Spleen (tissue), 11 donors: ENCODE measurements at regions not wholly inside any gene's neighbourhood (a gene's known extent, or its start where the extent isn't known, plus 50 kb on each side); places are given as distances from the start of the nearest gene placed in this dataset.

Experiments used
- DNase-seq: peaks from one replicate; pipeline ENCODE4 v3.0.0-alpha.2; 2020
- H3K27ac ChIP-seq, 8 donors: fragments of 200-600 bp; sonication (generic) in 7 of 8; 1 replicate in 4 of 8; 2 replicates in 4 of 8; pipeline versions ENCODE4 v1.5.0 to v1.8.0; 2016 to 2021; ENCODE audit warnings: inconsistent platforms in 4 of 8, mild to moderate bottlenecking in 4 of 8, moderate library complexity in 1 of 8
- H3K27me3 ChIP-seq, 7 donors: fragments of 200-600 bp; sonication (generic) in 6 of 7; replicated peaks in 1 of 7; 1 replicate in 4 of 7; 2 replicates in 3 of 7; pipeline versions ENCODE4 v1.5.0 to v1.8.0; 2016 to 2021; ENCODE audit warnings: inconsistent platforms in 3 of 7, mild to moderate bottlenecking in 1 of 7
- H3K36me3 ChIP-seq, 6 donors: fragments of 200-600 bp; sonication (generic) in 5 of 6; 1 replicate in 4 of 6; 2 replicates in 2 of 6; pipeline versions ENCODE4 v1.5.0 to v1.8.0; 2016 to 2021; ENCODE audit warnings: inconsistent platforms in 2 of 6
- H3K4me1 ChIP-seq, 6 donors: fragments of 200-600 bp; sonication (generic) in 5 of 6; 1 replicate in 3 of 6; 2 replicates in 3 of 6; pipeline versions ENCODE4 v1.5.0 to v1.8.0; 2016 to 2021; ENCODE audit warnings: inconsistent platforms in 3 of 6
- H3K4me3 ChIP-seq, 8 donors: fragments of 200-600 bp; sonication (generic) in 7 of 8; 1 replicate in 4 of 8; 2 replicates in 4 of 8; pipeline versions ENCODE4 v1.5.0 to v1.8.0; 2016 to 2021; ENCODE audit warnings: inconsistent platforms in 4 of 8, mild to moderate bottlenecking in 4 of 8, moderate library complexity in 2 of 8
- H3K9me3 ChIP-seq, 8 donors: fragments of 200-600 bp; sonication (generic) in 7 of 8; 1 replicate in 4 of 8; 2 replicates in 4 of 8; pipeline versions ENCODE4 v1.5.0 to v1.8.0; 2016 to 2021; ENCODE audit warnings: inconsistent platforms in 4 of 8
- POLR2A ChIP-seq, 3 donors: fragments of 450-650 bp; IDR thresholded peaks; one replicate each; pipeline ENCODE4 v1.5.1; 2017; ENCODE audit warnings: antibody characterized with exemption in 3 of 3, mild to moderate bottlenecking in 1 of 3
- POLR2AphosphoS5 ChIP-seq, 3 donors: sonication (generic); formaldehyde crosslinking; IDR thresholded peaks; one replicate each; pipeline ENCODE4 v1.5.1; 2017; ENCODE audit warnings: antibody characterized with exemption in 3 of 3
- WGBS, 5 donors: extraction: QIAGEN DNeasy Blood & Tissue Kit in 3 of 5; methylation state at CpG; one replicate each; pipeline versions ENCODE4 v1.1.5 to v1.1.7; 2013 to 2018; 5-methylcytosine and 5-hydroxymethylcytosine counted together
- intact Hi-C: fragments of 100-400 bp; cut with DNase I; formaldehyde crosslinking; loops from one replicate; pipeline ENCODE4 v1.15.0; 2023; ENCODE audit warnings: low total_unique reads
- TF ChIP-seq, protein P1 (sequence below), 11 experiments: fragments of 200-600 bp in 7 of 11; fragments of 450-650 bp in 4 of 11; sonication (generic) in 4 of 11; IDR thresholded peaks in 8 of 11; conservative IDR thresholded peaks in 3 of 11; 1 replicate in 7 of 11; 2 replicates in 4 of 11; pipeline versions ENCODE4 v1.4.0 to v1.8.0; 2016 to 2021; ENCODE audit warnings: antibody characterized with exemption in 11 of 11, inconsistent platforms in 4 of 11, mild to moderate bottlenecking in 1 of 11
- donor health status: healthy with polysubstance abuse.
- donor health status: DM: no; HTN: no; CAD: no; lungs with moderate emphysema.
- donor health status: DM: no; HTN: no; CAD: no.
- donor health status: Bipolar disorder and iron deficiency.
- donor health status: healthy.
- donor health status: DM: no; HTN: no; CAD: no.
- donor health status: DM: yes; HTN: yes; CAD: no.

DNA sequence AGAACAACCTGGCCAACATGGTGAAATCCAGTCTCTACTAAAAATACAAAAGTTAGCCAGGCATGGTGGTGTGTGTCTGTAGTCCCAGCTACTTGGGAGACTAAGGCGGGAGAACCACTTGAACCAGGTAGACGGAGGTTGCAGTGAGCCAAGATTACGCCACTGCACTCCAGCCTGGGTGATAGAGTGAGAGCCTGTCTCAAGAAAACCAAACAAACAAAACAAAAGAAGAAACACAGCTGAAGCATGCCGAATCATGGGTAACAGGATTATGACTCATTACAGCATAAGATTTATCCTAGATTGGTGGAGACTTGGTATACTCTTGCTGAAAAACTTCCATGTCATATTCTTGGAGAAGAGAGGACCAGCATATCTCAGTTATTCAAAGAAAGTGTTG, 236.7 kb upstream of the CCNH start:
- no peak for DNase-seq
- H3K9me3 ChIP-seq, result no peaks in the 10 kb centered on the region
- no peaks in the 10 kb centered on the region for H3K36me3 ChIP-seq
- no peak overlapping the region for H3K4me3 ChIP-seq
- H3K27ac ChIP-seq, result no peak overlapping the region
- H3K4me1 ChIP-seq, result no peaks in the 10 kb centered on the region
- TF ChIP-seq POLR2AphosphoS5 (IDR thresholded peaks at IDR 0.05) (no peak), POLR2A (IDR thresholded peaks at IDR 0.05) (no peak)
- TF ChIP-seq, protein P1, sequence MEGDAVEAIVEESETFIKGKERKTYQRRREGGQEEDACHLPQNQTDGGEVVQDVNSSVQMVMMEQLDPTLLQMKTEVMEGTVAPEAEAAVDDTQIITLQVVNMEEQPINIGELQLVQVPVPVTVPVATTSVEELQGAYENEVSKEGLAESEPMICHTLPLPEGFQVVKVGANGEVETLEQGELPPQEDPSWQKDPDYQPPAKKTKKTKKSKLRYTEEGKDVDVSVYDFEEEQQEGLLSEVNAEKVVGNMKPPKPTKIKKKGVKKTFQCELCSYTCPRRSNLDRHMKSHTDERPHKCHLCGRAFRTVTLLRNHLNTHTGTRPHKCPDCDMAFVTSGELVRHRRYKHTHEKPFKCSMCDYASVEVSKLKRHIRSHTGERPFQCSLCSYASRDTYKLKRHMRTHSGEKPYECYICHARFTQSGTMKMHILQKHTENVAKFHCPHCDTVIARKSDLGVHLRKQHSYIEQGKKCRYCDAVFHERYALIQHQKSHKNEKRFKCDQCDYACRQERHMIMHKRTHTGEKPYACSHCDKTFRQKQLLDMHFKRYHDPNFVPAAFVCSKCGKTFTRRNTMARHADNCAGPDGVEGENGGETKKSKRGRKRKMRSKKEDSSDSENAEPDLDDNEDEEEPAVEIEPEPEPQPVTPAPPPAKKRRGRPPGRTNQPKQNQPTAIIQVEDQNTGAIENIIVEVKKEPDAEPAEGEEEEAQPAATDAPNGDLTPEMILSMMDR (IDR thresholded peaks at IDR 0.05 in 8 of 11, conservative IDR thresholded peaks at IDR 0.05 in 3 of 11), result no peak
- 82 to 92% (median 86%) methylated on average over 4 of the region's 4 CpGs for WGBS, 5 donors
- intact Hi-C loops, result no loop called here
- no peaks in the 10 kb centered on the region for H3K27me3 ChIP-seq

DNA sequence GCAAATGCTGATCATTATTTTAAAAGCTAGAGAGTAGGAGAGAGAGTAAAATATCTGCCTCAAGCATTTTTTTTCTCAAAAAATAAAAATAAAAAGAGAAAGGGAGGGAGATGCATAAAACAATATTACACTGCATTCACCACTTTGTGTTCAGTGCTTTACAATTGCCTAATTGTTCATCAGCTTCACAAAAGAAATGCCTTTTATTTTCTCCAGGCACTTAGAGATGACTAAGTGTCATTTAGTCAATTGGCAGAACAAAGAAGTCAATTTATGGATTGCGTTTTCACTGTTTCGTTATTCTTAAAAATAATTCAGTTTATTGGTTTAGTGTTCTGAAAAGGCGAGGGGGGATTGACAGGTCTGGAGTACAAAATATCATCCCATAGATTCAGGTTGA, 232.5 kb upstream of the CCNH start:
- 64 to 81% (median 73%) methylated on average over 3 of the region's 3 CpGs for WGBS, 5 donors
- Histone ChIP-seq H3K4me1 (no peaks in the 10 kb centered on the region), H3K36me3 (no peaks in the 10 kb centered on the region), H3K27me3 (no peaks in the 10 kb centered on the region), H3K9me3 (no peaks in the 10 kb centered on the region), H3K4me3 (no peak overlapping the region), H3K27ac (no peak overlapping the region)
- TF ChIP-seq POLR2AphosphoS5 (IDR thresholded peaks at IDR 0.05) (no peak), POLR2A (IDR thresholded peaks at IDR 0.05) (no peak)
- TF ChIP-seq, protein P1 (IDR thresholded peaks at IDR 0.05 in 8 of 11, conservative IDR thresholded peaks at IDR 0.05 in 3 of 11), result no peak
- intact Hi-C loops, result no loop called here
- DNase-seq, result no peak

DNA sequence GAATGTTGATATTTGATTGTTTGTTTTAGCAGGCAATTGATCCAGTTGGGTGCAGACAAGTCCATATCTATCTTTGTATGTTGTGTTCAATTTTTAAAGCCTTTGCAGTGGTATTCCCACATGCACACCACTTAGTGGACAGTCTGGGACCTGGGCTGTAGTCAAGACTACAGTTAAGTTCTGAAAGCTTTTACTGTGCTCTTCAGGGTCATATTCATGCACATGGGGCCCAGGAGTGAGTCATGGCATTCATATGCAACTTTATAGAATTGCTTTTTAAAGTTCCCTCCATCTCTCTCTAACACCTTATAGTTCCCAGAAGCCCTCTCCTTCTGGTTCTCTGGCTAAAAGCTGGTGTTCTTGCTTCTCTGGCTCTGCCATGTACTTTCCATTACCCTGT, 228.2 kb upstream of the CCNH start:
- intact Hi-C loops, result no loop called here
- DNase-seq, result no peak

DNA sequence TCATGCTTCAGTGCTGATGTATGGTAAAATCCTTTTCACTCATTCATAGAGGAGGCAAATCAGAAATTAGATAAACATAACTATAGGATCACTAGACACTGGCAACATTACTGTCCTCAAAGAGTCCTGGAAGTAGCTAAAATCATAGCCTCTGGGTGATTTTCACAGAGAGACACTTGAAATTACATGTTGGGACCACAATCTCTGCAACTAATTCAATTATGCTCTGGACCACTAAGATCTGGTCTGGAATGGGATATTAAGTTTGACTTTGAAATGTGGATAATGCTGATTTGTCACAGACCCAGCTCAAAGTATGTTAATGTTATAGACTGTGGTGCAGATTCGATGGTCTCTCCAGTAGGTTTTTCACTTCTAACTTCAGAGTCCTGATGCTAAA, 214.6 kb upstream of the CCNH start:
- Histone ChIP-seq H3K4me1 (no peaks in the 10 kb centered on the region), H3K9me3 (no peaks in the 10 kb centered on the region), H3K27ac (no peak overlapping the region), H3K27me3 (no peaks in the 10 kb centered on the region), H3K4me3 (no peak overlapping the region), H3K36me3 (no peaks in the 10 kb centered on the region)
- TF ChIP-seq, protein P1 (IDR thresholded peaks at IDR 0.05 in 8 of 11, conservative IDR thresholded peaks at IDR 0.05 in 3 of 11), result no peak
- WGBS, 5 donors, result 80 to 95% (median 86%) methylated on average over 1 of the region's 1 CpG
- DNase-seq, result no peak
- intact Hi-C loops, result no loop called here

More for the DNA sequence above, 228.2 kb upstream of the CCNH start:
- H3K27me3 ChIP-seq, result no peaks in the 10 kb centered on the region
- no peaks in the 10 kb centered on the region for H3K36me3 ChIP-seq
- no peaks in the 10 kb centered on the region for H3K9me3 ChIP-seq
- no peaks in the 10 kb centered on the region for H3K4me1 ChIP-seq
- H3K27ac ChIP-seq, result no peak overlapping the region
- no peak for TF ChIP-seq POLR2AphosphoS5 (IDR thresholded peaks at IDR 0.05)
- no peak for TF ChIP-seq POLR2A (IDR thresholded peaks at IDR 0.05)
- TF ChIP-seq, protein P1 (IDR thresholded peaks at IDR 0.05 in 8 of 11, conservative IDR thresholded peaks at IDR 0.05 in 3 of 11), result no peak
- no peak overlapping the region for H3K4me3 ChIP-seq
